WTC11 (cell line): ENCODE measurements at regions not wholly inside any gene's neighbourhood (a gene's known extent, or its start where the extent isn't known, plus 50 kb on each side); places are given as distances from the start of the nearest gene placed in this dataset.

ENCODE experiments used
- ATAC-seq: fragments of 200-7000 bp; cut with Tn5 transposase; 2 replicates; pipeline ENCODE4 v1.10.0; 2021; ENCODE audit warnings: mild to moderate bottlenecking, moderate library complexity
- CTCF ChIA-PET: fragments of 300-600 bp; sonication (Branson Sonifier 250); formaldehyde crosslinking; loops from one replicate; lab custom pipeline; 2021; ENCODE audit warnings: antibody characterized with exemption; lab: Charles Lee
- POLR2A ChIA-PET: fragments of 350-600 bp; sonication (Branson Sonifier 250); formaldehyde crosslinking; loops from one replicate; lab custom pipeline; 2021; ENCODE audit warnings: antibody characterized with exemption; lab: Charles Lee
- DNase-seq: peaks from one replicate; pipeline ENCODE4 v3.0.0; 2021; ENCODE audit warnings: low spot score
- H3K27ac Mint-ChIP-seq: 2 replicates; pipeline ENCODE4 v1.8.0; 2021; ENCODE audit warnings: mixed read lengths
- H3K27me3 Mint-ChIP-seq: 2 replicates; pipeline ENCODE4 v1.8.0; 2021; ENCODE audit warnings: low read depth, mild to moderate bottlenecking, moderate library complexity, mixed read lengths
- H3K36me3 Mint-ChIP-seq: 2 replicates; pipeline ENCODE4 v1.8.0; 2021; ENCODE audit warnings: mixed read lengths
- H3K4me1 Mint-ChIP-seq: 2 replicates; pipeline ENCODE4 v1.8.0; 2022; ENCODE audit warnings: mixed read lengths
- H3K4me3 Mint-ChIP-seq: 2 replicates; pipeline ENCODE4 v1.8.0; 2021; ENCODE audit warnings: mild to moderate bottlenecking, moderate library complexity, mixed read lengths
- H3K9me3 Mint-ChIP-seq: 2 replicates; pipeline ENCODE4 v1.8.0; 2021; ENCODE audit warnings: mixed read lengths
- ARID4B ChIP-seq: sonication (generic); formaldehyde crosslinking; IDR thresholded peaks from 2 replicates; pipeline ENCODE4 v1.8.0; 2023; ENCODE audit warnings: missing genetic modification reagents, mild to moderate bottlenecking, borderline replicate concordance
- CBFB ChIP-seq: sonication (generic); formaldehyde crosslinking; IDR thresholded peaks from 2 replicates; pipeline ENCODE4 v1.8.1; 2022; ENCODE audit warnings: mild to moderate bottlenecking, low read depth, missing genetic modification reagents
- CREM ChIP-seq: sonication (generic); formaldehyde crosslinking; IDR thresholded peaks from 2 replicates; pipeline ENCODE4 v1.8.1; 2022; ENCODE audit warnings: mild to moderate bottlenecking, missing genetic modification reagents, moderate library complexity
- ELF4 ChIP-seq: sonication (generic); formaldehyde crosslinking; IDR thresholded peaks from 2 replicates; pipeline ENCODE4 v1.8.1; 2022; ENCODE audit warnings: low read depth, mild to moderate bottlenecking, moderate library complexity, missing genetic modification reagents
- ESRRA ChIP-seq: sonication (generic); formaldehyde crosslinking; IDR thresholded peaks from 2 replicates; pipeline ENCODE4 v1.8.1; 2022; ENCODE audit warnings: mild to moderate bottlenecking, missing genetic modification reagents, borderline replicate concordance
- ETV6 ChIP-seq: sonication (generic); formaldehyde crosslinking; IDR thresholded peaks from 2 replicates; pipeline ENCODE4 v1.8.1; 2022; ENCODE audit warnings: mild to moderate bottlenecking, missing genetic modification reagents
- JUN ChIP-seq: sonication (generic); formaldehyde crosslinking; IDR thresholded peaks from 2 replicates; pipeline ENCODE4 v1.8.0; 2023; ENCODE audit warnings: mild to moderate bottlenecking, missing genetic modification reagents
- NFE2L1 ChIP-seq: sonication (generic); formaldehyde crosslinking; IDR thresholded peaks from 2 replicates; pipeline ENCODE4 v1.8.1; 2023; ENCODE audit warnings: missing genetic modification reagents
- NFYB ChIP-seq: sonication (generic); formaldehyde crosslinking; conservative IDR thresholded peaks from 2 replicates; pipeline ENCODE4 v1.8.0; 2022; ENCODE audit warnings: low read depth, missing genetic modification reagents
- NR2C2 ChIP-seq: sonication (generic); formaldehyde crosslinking; IDR thresholded peaks from 2 replicates; pipeline ENCODE4 v1.8.0; 2022; ENCODE audit warnings: mild to moderate bottlenecking, missing genetic modification reagents
- ZNF232 ChIP-seq: sonication (generic); formaldehyde crosslinking; IDR thresholded peaks from 2 replicates; pipeline ENCODE4 v1.8.0; 2022; ENCODE audit warnings: mild to moderate bottlenecking, missing genetic modification reagents
- ZNF423 ChIP-seq: fragments of 250-450 bp; sonication (Bioruptor Pico); IDR thresholded peaks from 2 replicates; pipeline ENCODE4 v2.1.2; 2022; ENCODE audit warnings: mild to moderate bottlenecking, moderate library complexity
- ZNF512 ChIP-seq: sonication (generic); formaldehyde crosslinking; IDR thresholded peaks from 2 replicates; pipeline ENCODE4 v1.8.1; 2022; ENCODE audit warnings: missing genetic modification reagents, borderline replicate concordance
- TF ChIP-seq, protein P1 (sequence below): sonication (generic); formaldehyde crosslinking; IDR thresholded peaks from 2 replicates; pipeline ENCODE4 v1.8.0; 2023; ENCODE audit warnings: missing genetic modification reagents
- TF ChIP-seq, protein P2 (sequence below): sonication (generic); formaldehyde crosslinking; IDR thresholded peaks from 2 replicates; pipeline ENCODE4 v1.8.0; 2022; ENCODE audit warnings: mild to moderate bottlenecking, missing genetic modification reagents
- TF ChIP-seq, protein P3 (sequence below): sonication (generic); formaldehyde crosslinking; IDR thresholded peaks from 2 replicates; pipeline ENCODE4 v1.8.0; 2022; ENCODE audit warnings: mild to moderate bottlenecking, missing genetic modification reagents
- TF ChIP-seq, protein P4 (sequence below): sonication (generic); formaldehyde crosslinking; conservative IDR thresholded peaks from 2 replicates; pipeline ENCODE4 v1.8.1; 2022; ENCODE audit warnings: mild to moderate bottlenecking, missing genetic modification reagents
- TF ChIP-seq, protein P5 (sequence below): fragments of 200-600 bp; IDR thresholded peaks from 2 replicates; pipeline ENCODE4 v1.8.0; 2022; ENCODE audit warnings: antibody characterized with exemption

- Mint-ChIP-seq H3K27ac (no peak overlapping the region), H3K4me3 (no peak overlapping the region), H3K4me1 (peaks cover 6% of the 10 kb centered on the region), H3K27me3 (no peaks in the 10 kb centered on the region), H3K36me3 (no peaks in the 10 kb centered on the region), H3K9me3 (no peaks in the 10 kb centered on the region)
- ChIA-PET CTCF (interaction anchor here (1.0 kb wide), 1 partner anchor 53 kb away, joined by 3 read pairs; no protein-coding TSS in a partner anchor), POLR2A (no interaction called here)
- peak; percentile 53; the same call in 1 of the 2 replicates for ATAC-seq
- DNase-seq: peak; percentile 17
- TF ChIP-seq, protein P1, sequence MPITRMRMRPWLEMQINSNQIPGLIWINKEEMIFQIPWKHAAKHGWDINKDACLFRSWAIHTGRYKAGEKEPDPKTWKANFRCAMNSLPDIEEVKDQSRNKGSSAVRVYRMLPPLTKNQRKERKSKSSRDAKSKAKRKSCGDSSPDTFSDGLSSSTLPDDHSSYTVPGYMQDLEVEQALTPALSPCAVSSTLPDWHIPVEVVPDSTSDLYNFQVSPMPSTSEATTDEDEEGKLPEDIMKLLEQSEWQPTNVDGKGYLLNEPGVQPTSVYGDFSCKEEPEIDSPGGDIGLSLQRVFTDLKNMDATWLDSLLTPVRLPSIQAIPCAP (CRISPR knock-in tag): no peak
- TF ChIP-seq, protein P2, sequence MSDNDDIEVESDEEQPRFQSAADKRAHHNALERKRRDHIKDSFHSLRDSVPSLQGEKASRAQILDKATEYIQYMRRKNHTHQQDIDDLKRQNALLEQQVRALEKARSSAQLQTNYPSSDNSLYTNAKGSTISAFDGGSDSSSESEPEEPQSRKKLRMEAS: no peak
- TF ChIP-seq NR2C2 (CRISPR knock-in tag) (no peak), NFE2L1 (no peak)
- TF ChIP-seq, protein P3, sequence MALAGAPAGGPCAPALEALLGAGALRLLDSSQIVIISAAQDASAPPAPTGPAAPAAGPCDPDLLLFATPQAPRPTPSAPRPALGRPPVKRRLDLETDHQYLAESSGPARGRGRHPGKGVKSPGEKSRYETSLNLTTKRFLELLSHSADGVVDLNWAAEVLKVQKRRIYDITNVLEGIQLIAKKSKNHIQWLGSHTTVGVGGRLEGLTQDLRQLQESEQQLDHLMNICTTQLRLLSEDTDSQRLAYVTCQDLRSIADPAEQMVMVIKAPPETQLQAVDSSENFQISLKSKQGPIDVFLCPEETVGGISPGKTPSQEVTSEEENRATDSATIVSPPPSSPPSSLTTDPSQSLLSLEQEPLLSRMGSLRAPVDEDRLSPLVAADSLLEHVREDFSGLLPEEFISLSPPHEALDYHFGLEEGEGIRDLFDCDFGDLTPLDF (CRISPR knock-in tag): no peak
These were observed 313.7 kb upstream of the MGAT5 start for GRCh38 chr2:133940134-133940533.

GRCh38 chr2:133941666-133942065, 312.2 kb upstream of the MGAT5 start:
- TF ChIP-seq ZNF423: no peak
- no peak for TF ChIP-seq CBFB (CRISPR knock-in tag)
- no peak for TF ChIP-seq ETV6 (CRISPR knock-in tag)
- TF ChIP-seq, protein P2: no peak
- no peak for TF ChIP-seq JUN
- TF ChIP-seq, protein P4, sequence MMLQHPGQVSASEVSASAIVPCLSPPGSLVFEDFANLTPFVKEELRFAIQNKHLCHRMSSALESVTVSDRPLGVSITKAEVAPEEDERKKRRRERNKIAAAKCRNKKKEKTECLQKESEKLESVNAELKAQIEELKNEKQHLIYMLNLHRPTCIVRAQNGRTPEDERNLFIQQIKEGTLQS (CRISPR knock-in tag): no peak
- TF ChIP-seq ZNF512 (CRISPR knock-in tag): no peak
- TF ChIP-seq ZNF232 (CRISPR knock-in tag): no peak
- TF ChIP-seq NFYB (CRISPR knock-in tag): no peak
- no peak for TF ChIP-seq ELF4 (CRISPR knock-in tag)
- TF ChIP-seq, all 79 proteins: peak for 0
- Mint-ChIP-seq H3K27me3 (no peaks in the 10 kb centered on the region), H3K4me1 (peaks cover 6% of the 10 kb centered on the region), H3K36me3 (no peaks in the 10 kb centered on the region), H3K27ac (no peak overlapping the region), H3K4me3 (no peak overlapping the region), H3K9me3 (no peaks in the 10 kb centered on the region)
- no peak for DNase-seq
- POLR2A ChIA-PET: interaction anchor here (0.7 kb wide), 1 partner anchor 1354 kb away, joined by 3 read pairs; no protein-coding TSS in a partner anchor
- ATAC-seq: no peak
- CTCF ChIA-PET: interaction anchor here (1.0 to 1.3 kb wide), 2 partner anchors 55 to 509 kb away, joined by 4 read pairs; no protein-coding TSS in a partner anchor

DNA sequence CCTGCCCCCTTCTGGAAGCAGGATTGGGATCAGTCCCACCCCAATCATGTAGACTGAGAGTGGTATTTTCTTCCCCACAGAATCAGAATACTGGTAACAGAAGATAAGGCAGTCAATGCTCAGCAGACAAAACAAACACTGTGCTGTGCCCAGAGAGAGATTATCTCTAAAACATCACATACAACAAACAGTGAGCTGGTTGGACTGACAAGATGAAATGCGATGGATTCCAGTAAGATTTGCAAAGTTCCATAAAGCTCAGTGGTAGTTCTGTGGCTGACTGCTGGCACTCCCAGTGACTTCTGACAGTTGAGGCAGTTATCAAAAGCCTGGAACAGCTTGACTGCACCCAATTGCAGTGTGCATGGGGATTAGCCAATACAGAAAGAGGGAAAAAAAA, 311.5 kb upstream of the MGAT5 start:
- Mint-ChIP-seq H3K27me3 (no peaks in the 10 kb centered on the region), H3K27ac (no peak overlapping the region), H3K4me1 (peaks cover 6% of the 10 kb centered on the region), H3K4me3 (no peak overlapping the region), H3K9me3 (no peaks in the 10 kb centered on the region), H3K36me3 (no peaks in the 10 kb centered on the region)
- ChIA-PET POLR2A (no interaction called here), CTCF (interaction anchor here (1.3 kb wide), 1 partner anchor 55 kb away, joined by 4 read pairs; no protein-coding TSS in a partner anchor)
- DNase-seq (no peak), ATAC-seq (no peak)
- TF ChIP-seq ARID4B (CRISPR knock-in tag) (no peak), CREM (CRISPR knock-in tag) (no peak), ESRRA (CRISPR knock-in tag) (no peak)
- TF ChIP-seq, protein P5, sequence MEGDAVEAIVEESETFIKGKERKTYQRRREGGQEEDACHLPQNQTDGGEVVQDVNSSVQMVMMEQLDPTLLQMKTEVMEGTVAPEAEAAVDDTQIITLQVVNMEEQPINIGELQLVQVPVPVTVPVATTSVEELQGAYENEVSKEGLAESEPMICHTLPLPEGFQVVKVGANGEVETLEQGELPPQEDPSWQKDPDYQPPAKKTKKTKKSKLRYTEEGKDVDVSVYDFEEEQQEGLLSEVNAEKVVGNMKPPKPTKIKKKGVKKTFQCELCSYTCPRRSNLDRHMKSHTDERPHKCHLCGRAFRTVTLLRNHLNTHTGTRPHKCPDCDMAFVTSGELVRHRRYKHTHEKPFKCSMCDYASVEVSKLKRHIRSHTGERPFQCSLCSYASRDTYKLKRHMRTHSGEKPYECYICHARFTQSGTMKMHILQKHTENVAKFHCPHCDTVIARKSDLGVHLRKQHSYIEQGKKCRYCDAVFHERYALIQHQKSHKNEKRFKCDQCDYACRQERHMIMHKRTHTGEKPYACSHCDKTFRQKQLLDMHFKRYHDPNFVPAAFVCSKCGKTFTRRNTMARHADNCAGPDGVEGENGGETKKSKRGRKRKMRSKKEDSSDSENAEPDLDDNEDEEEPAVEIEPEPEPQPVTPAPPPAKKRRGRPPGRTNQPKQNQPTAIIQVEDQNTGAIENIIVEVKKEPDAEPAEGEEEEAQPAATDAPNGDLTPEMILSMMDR: no peak
